Lung (tissue), 11 donors: ENCODE measurements at regions not wholly inside any gene's neighbourhood (a gene's known extent, or its start where the extent isn't known, plus 50 kb on each side); places are given as distances from the start of the nearest gene placed in this dataset.

Experiments used
- ATAC-seq: fragments of 200-7000 bp; cut with Tn5 transposase; one replicate; pipeline ENCODE4 v1.9.1; 2020; ENCODE audit warnings: moderate number of reproducible peaks; ENCODE audit not compliant: insufficient read depth, low FRiP score
- DNase-seq, 3 donors: peaks; one replicate each; pipeline ENCODE4 v3.0.0-alpha.2; 2013 to 2017
- H3K27ac ChIP-seq, 2 donors: one replicate each; pipeline ENCODE4 v1.5.1; 2013; ENCODE audit warnings: mild to moderate bottlenecking in 2 of 2, moderate library complexity in 2 of 2, control low read depth in 1 of 2, inconsistent platforms in 1 of 2, low read depth in 1 of 2, low read length in 1 of 2
- H3K27me3 ChIP-seq, 3 donors: one replicate each; pipeline ENCODE4 v1.5.1; 2013; ENCODE audit warnings: low read length in 2 of 3; ENCODE audit not compliant: control insufficient read depth in 3 of 3, insufficient read depth in 3 of 3
- H3K36me3 ChIP-seq, 4 donors: one replicate each; pipeline ENCODE4 v1.5.1; 2013; ENCODE audit warnings: low read length in 4 of 4, mild to moderate bottlenecking in 1 of 4, moderate library complexity in 1 of 4; ENCODE audit not compliant: control insufficient read depth in 4 of 4, insufficient read depth in 4 of 4
- H3K4me1 ChIP-seq, 5 donors: one replicate each; pipeline ENCODE4 v1.5.1; 2013; ENCODE audit warnings: low read length in 5 of 5, mild to moderate bottlenecking in 2 of 5, moderate library complexity in 1 of 5; ENCODE audit not compliant: control insufficient read depth in 5 of 5, insufficient read depth in 5 of 5
- H3K4me3 ChIP-seq: one replicate; pipeline ENCODE4 v1.5.1; 2013; ENCODE audit warnings: mild to moderate bottlenecking, control low read depth, moderate library complexity
- H3K9ac ChIP-seq, 2 donors: one replicate each; pipeline ENCODE4 v1.5.1; 2013; ENCODE audit warnings: low read length in 2 of 2, control low read depth in 1 of 2; ENCODE audit not compliant: insufficient read depth in 1 of 2
- H3K9me3 ChIP-seq, 4 donors: one replicate each; pipeline ENCODE4 v1.5.1; 2013; ENCODE audit warnings: low read length in 3 of 4, mild to moderate bottlenecking in 1 of 4, moderate library complexity in 1 of 4; ENCODE audit not compliant: control insufficient read depth in 4 of 4, insufficient read depth in 3 of 4
- WGBS, 2 donors: extraction: QIAGEN DNeasy Blood & Tissue Kit; methylation state at CpG; one replicate each; pipeline ENCODE4 v1.1.7; 2013; 5-methylcytosine and 5-hydroxymethylcytosine counted together
- TF ChIP-seq, protein P1 (sequence below): IDR thresholded peaks from 2 replicates; pipeline ENCODE4 v1.5.1; 2012; ENCODE audit warnings: mild to moderate bottlenecking; ENCODE audit errors: control extremely low read depth, extremely low read depth
- donor health status: control.
- donor health status: control.
- donor health status: Bipolar disorder and iron deficiency.
- donor health status: healthy.
- donor health status: DM: yes; HTN: yes; CAD: no.

DNA sequence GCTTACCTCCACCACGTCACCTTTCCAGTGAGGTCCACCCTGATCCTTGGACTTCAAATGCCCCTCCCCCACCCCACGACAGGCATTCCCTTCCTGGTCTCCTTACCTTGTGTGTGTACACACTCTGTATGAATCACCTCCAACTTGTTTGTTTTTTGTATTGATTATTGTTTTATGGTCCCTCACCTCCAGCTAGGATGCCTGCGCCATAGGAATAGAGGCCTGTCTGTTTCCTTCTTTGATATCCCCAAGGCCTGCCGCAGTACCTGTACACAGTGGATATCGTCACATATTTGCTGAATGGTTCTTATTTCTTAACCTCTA lies 219.6 kb upstream of the POU3F1 start:
- no peak for ATAC-seq
- TF ChIP-seq, protein P1, sequence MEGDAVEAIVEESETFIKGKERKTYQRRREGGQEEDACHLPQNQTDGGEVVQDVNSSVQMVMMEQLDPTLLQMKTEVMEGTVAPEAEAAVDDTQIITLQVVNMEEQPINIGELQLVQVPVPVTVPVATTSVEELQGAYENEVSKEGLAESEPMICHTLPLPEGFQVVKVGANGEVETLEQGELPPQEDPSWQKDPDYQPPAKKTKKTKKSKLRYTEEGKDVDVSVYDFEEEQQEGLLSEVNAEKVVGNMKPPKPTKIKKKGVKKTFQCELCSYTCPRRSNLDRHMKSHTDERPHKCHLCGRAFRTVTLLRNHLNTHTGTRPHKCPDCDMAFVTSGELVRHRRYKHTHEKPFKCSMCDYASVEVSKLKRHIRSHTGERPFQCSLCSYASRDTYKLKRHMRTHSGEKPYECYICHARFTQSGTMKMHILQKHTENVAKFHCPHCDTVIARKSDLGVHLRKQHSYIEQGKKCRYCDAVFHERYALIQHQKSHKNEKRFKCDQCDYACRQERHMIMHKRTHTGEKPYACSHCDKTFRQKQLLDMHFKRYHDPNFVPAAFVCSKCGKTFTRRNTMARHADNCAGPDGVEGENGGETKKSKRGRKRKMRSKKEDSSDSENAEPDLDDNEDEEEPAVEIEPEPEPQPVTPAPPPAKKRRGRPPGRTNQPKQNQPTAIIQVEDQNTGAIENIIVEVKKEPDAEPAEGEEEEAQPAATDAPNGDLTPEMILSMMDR, result no peak
- H3K9ac ChIP-seq, result no peak overlapping the region
- no peak overlapping the region for H3K27ac ChIP-seq
- peaks cover 0 to 24% (median 8%) of the 10 kb centered on the region in 5 donors for H3K4me1 ChIP-seq
- H3K27me3 ChIP-seq, result peaks cover 0 to under 1% (median 0%) of the 10 kb centered on the region in 3 donors
- no peaks in the 10 kb centered on the region for H3K36me3 ChIP-seq
- no peaks in the 10 kb centered on the region for H3K9me3 ChIP-seq
- no peak overlapping the region for H3K4me3 ChIP-seq
- no peak for DNase-seq
- 93 to 94% methylated on average over 5 of the region's 5 CpGs for whole genome bisulfite sequencing, 2 donors

DNA sequence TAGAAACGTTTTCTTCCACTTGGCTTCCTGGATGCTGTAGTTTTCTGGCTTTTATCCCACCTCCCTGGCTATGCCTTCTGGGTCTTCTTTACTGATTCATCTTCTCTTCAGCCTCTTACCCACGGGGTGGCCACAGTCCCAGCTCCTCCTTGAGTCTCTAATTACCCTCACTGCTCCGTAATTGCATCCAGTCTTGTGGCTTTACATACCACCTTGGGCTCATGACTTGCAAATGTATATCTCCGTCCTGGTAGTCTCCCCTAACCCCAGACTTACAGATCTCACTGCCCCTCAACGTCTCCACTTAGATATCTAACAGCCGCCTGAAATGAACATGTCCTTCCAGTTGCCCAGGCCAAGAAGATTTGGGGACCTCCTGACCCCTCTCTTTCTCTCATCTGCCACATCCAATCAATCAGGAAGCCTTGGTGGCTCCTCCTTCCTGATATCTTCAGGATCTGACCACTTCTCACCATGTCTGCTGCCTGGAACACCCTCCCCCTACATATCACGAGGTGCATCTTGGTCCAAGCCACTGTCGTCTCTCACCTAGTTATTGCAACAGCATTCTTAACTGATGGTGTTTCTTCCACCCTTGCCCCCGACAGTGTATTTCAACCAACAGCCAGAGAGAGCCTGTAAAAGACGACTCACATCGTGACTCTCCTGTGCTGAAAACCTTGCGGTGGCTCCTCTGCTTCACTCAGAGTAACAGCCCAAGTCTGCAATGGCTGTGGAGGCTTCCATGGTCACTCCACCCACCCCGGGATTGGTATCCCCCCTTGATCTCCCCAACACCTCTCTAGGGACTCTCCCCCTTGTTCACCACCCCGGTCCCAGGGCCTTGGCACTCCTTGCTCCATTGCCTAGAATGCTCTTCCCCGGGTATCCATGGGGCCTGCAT lies 219.0 kb upstream of the POU3F1 start:
- H3K4me1 ChIP-seq, result peaks cover 0 to 18% (median 8%) of the 10 kb centered on the region in 5 donors
- WGBS, 2 donors, result 74 to 75% methylated on average over 15 of the region's 15 CpGs
- H3K27ac ChIP-seq, result no peak overlapping the region
- DNase-seq (no peak), ATAC-seq (no peak)
- TF ChIP-seq, protein P1, result no peak
- peaks cover 0 to 7% (median 0%) of the 10 kb centered on the region in 3 donors for H3K27me3 ChIP-seq
- H3K36me3 ChIP-seq, result no peaks in the 10 kb centered on the region
- peaks cover 0 to 2% (median 0%) of the 10 kb centered on the region in 4 donors for H3K9me3 ChIP-seq
- H3K9ac ChIP-seq, result no peak overlapping the region
- no peak overlapping the region for H3K4me3 ChIP-seq

DNA sequence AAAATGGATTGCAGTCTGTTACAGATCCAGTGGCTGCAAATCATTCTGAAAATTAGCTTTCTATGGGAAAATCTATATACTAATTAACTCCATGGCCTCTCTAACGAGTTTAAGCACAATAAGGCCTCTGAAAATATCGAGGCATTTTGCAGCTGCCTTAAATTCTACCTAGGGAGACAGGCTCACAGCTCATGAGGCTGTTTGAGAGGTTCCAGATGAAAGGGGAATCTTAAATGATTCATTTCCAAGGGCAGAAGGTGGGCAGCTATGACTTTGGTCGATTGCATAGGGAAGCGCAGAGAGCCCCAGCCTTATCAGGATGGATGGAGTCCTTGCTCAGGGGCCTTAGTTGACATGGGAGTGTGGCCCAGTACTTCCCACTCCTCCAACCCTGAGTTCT lies 216.8 kb upstream of the POU3F1 start:
- Histone ChIP-seq H3K4me1 (no peaks in the 10 kb centered on the region), H3K9me3 (peaks cover 0 to 11% (median 0%) of the 10 kb centered on the region in 4 donors), H3K36me3 (no peaks in the 10 kb centered on the region), H3K27me3 (peaks cover 0 to 15% (median 0%) of the 10 kb centered on the region in 3 donors), H3K4me3 (no peak overlapping the region), H3K27ac (no peak overlapping the region), H3K9ac (no peak overlapping the region)
- ATAC-seq (no peak), DNase-seq (no peak)
- WGBS, 2 donors, result 74 to 87% methylated on average over 4 of the region's 4 CpGs
- TF ChIP-seq, protein P1, result no peak

DNA sequence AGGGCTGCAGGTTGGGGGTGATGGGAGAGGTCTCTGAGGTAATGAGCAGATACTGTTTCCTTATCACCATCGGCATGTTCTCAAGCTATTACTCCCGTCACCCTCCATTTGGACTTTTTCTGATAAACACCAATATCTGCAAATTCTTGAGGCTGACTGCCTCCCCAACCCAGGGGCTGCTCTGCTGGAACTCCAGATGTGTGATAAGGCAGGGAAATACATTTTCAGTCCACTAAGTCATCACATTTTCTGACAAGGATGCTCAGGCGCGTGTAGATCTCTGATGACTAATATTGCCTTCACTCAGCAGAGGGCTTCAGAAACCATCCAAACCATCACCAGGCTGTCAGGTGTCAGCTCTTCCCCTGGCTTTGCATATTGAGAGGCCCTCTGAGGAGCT lies 215.0 kb upstream of the POU3F1 start:
- Histone ChIP-seq H3K9me3 (peaks cover 0 to 11% (median 0%) of the 10 kb centered on the region in 4 donors), H3K36me3 (no peaks in the 10 kb centered on the region), H3K27me3 (peaks cover 0 to 15% (median 0%) of the 10 kb centered on the region in 3 donors), H3K9ac (no peak overlapping the region), H3K4me3 (no peak overlapping the region), H3K27ac (no peak overlapping the region), H3K4me1 (no peaks in the 10 kb centered on the region)
- no peak for DNase-seq
- TF ChIP-seq, protein P1, result no peak
- 82 to 93% methylated on average over 4 of the region's 4 CpGs for WGBS, 2 donors
- ATAC-seq, result no peak
